ENCODE measurements at regions not wholly inside any gene's neighbourhood (a gene's known extent, or its start where the extent isn't known, plus 50 kb on each side); places are given as distances from the start of the nearest gene placed in this dataset.

DNA sequence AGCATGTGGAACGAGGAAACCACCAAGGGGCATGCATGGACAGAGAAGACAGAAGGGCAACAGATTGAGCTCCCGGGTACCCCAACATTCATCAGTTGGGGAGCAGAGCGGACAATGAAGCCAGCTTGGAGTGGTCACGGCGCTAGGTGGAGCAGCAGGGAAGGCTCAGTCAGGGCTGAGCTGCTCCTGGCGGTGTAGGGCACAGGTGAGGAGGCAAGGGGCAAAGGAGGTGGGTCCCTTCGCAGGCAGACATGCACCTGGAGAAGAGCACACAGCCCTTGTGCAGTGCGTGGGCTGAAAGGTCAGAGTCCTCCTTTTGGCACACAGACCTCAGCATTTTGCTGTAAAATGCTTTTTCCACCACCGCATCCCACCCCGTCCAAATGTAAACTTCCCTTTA is 90.0 kb upstream of the SLC6A6 start:
- no peaks in the 10 kb centered on the region for H3K9me3 ChIP-seq
- 52 to 54% methylated on average over 10 of the region's 10 CpGs for WGBS, 2 donors
- DNase-seq (no peak), FAIRE-seq (no peak), ATAC-seq (no peak)
- H3K4me1 ChIP-seq = no peaks in the 10 kb centered on the region
- intact Hi-C loops (cut with DNase I) = no loop called here
- H3K27me3 ChIP-seq = peaks cover 0 to 1% (median 0%) of the 10 kb centered on the region in 4 donors
- H3K27ac ChIP-seq = no peak overlapping the region
- H3K36me3 ChIP-seq = no peaks in the 10 kb centered on the region
- H3K4me3 ChIP-seq = no peak overlapping the region
- TF ChIP-seq, protein P1, sequence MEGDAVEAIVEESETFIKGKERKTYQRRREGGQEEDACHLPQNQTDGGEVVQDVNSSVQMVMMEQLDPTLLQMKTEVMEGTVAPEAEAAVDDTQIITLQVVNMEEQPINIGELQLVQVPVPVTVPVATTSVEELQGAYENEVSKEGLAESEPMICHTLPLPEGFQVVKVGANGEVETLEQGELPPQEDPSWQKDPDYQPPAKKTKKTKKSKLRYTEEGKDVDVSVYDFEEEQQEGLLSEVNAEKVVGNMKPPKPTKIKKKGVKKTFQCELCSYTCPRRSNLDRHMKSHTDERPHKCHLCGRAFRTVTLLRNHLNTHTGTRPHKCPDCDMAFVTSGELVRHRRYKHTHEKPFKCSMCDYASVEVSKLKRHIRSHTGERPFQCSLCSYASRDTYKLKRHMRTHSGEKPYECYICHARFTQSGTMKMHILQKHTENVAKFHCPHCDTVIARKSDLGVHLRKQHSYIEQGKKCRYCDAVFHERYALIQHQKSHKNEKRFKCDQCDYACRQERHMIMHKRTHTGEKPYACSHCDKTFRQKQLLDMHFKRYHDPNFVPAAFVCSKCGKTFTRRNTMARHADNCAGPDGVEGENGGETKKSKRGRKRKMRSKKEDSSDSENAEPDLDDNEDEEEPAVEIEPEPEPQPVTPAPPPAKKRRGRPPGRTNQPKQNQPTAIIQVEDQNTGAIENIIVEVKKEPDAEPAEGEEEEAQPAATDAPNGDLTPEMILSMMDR (IDR thresholded peaks at IDR 0.05) = no peak

- WGBS, 2 donors = 40 to 51% methylated on average over 6 of the region's 6 CpGs
Measured at GRCh38 chr3:14317057-14317553, 85.3 kb upstream of the SLC6A6 start.

DNA sequence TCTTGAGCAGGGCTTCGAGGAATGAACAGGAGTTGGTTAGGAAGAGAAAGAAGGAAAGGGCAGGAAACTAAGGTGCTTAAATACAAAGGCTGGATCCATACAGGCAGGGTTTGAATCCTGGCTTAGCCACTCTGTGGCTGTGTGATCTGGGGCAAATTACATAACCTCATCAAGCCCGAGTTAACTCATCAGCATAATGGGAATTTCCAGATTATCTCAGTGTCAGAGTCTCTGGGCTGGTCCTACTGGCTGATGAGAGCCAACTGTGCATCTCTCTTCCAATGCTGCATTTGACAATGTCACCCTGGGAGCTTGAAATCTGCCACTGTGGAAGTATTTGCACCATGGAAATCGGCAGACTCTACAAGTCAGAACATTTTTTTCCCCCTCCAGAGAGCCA is 83.8 kb upstream of the SLC6A6 start:
- DNase-seq (no peak), ATAC-seq (no peak), FAIRE-seq (no peak)
- TF ChIP-seq, protein P1 (IDR thresholded peaks at IDR 0.05) = no peak
- Histone ChIP-seq H3K9me3 (no peaks in the 10 kb centered on the region), H3K27me3 (peaks cover 0 to 5% (median 0%) of the 10 kb centered on the region in 4 donors), H3K36me3 (no peaks in the 10 kb centered on the region), H3K27ac (no peak overlapping the region), H3K4me3 (no peak overlapping the region), H3K4me1 (no peaks in the 10 kb centered on the region)
- intact Hi-C loops (cut with DNase I) = no loop called here
- WGBS, 2 donors = 60 to 79% methylated on average over 3 of the region's 3 CpGs

More at GRCh38 chr3:14317057-14317553, 85.3 kb upstream of the SLC6A6 start:
- no peaks in the 10 kb centered on the region for H3K9me3 ChIP-seq
- no peaks in the 10 kb centered on the region for H3K36me3 ChIP-seq
- intact Hi-C loops (cut with DNase I) = no loop called here
- FAIRE-seq = no peak
- peak in 2 of 4 donors; percentile 16 to 51 for ATAC-seq
- H3K4me1 ChIP-seq = no peaks in the 10 kb centered on the region
- DNase-seq = no peak
- no peak overlapping the region for H3K27ac ChIP-seq
- no peak overlapping the region for H3K4me3 ChIP-seq
- H3K27me3 ChIP-seq = peaks cover 0 to 5% (median 0%) of the 10 kb centered on the region in 4 donors
- TF ChIP-seq, protein P1 (IDR thresholded peaks at IDR 0.05) = no peak

DNA sequence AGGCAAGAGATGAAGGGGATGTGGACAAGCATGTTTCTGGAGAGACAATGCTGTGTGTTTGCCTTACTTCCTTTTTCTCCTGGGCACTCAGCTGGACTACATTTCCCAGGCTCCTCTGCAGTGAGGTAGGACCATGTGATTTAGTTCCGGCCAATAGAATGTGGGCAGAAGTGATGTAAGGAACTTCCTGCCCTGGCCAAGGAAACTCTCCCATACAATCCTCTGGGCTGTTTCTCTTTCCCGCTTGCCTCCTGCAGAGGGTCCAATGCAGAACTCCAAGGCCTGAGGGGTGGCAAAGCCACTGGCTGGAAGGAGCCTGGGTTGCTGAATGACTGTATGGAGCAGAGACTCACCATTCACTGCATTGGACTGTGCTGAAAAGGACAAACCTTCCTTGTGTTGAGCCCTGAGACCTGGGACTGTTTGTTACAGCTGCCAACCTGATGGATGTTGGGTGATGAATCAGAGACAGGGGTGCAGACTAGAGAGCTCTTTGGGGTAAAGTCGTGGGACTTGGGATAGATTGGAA is 82.7 kb upstream of the SLC6A6 start:
- TF ChIP-seq, protein P1 (IDR thresholded peaks at IDR 0.05) = no peak
- peak in 3 of 4 donors; percentile 57 to 83 (median 72) for ATAC-seq
- H3K4me1 ChIP-seq = no peaks in the 10 kb centered on the region
- H3K9me3 ChIP-seq = no peaks in the 10 kb centered on the region
- no peak overlapping the region for H3K4me3 ChIP-seq
- H3K27me3 ChIP-seq = peaks cover 0 to 5% (median 0%) of the 10 kb centered on the region in 4 donors
- no peak for FAIRE-seq
- WGBS, 2 donors = 70 to 77% methylated on average over 3 of the region's 3 CpGs
- intact Hi-C loops (cut with DNase I) = no loop called here
- DNase-seq = peak in 1 of 6 donors; percentile 26
- no peaks in the 10 kb centered on the region for H3K36me3 ChIP-seq
- no peak overlapping the region for H3K27ac ChIP-seq

DNA sequence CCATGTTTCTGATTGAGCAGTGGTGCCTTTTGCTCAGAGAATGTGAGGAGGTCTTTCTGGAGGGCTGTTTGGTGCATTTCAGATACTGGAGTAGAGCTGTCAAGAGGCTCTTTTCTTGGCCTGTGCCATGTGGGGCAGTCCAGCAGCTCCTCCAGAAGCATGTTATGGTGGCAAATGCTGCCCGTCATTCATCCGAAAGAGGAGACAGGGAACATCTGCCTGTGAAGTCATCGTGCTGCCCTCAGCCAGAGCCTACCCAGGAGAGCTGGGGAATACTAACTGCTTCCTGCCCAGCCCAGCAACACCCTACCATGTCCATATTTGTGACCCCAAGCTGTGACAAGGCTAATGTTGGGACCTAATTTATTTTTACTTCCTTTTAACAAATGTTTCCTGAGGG is 82.2 kb upstream of the SLC6A6 start:
- no peak for FAIRE-seq
- H3K27ac ChIP-seq = no peak overlapping the region
- intact Hi-C loops (cut with DNase I) = no loop called here
- no peak overlapping the region for H3K4me3 ChIP-seq
- 88 to 92% methylated on average over 3 of the region's 3 CpGs for WGBS, 2 donors
- peaks cover 0 to 5% (median 0%) of the 10 kb centered on the region in 4 donors for H3K27me3 ChIP-seq
- H3K9me3 ChIP-seq = no peaks in the 10 kb centered on the region
- no peak for DNase-seq
- H3K36me3 ChIP-seq = no peaks in the 10 kb centered on the region
- no peak for ATAC-seq
- TF ChIP-seq, protein P1 (IDR thresholded peaks at IDR 0.05) = no peak
- no peaks in the 10 kb centered on the region for H3K4me1 ChIP-seq

All from pancreas (tissue), 10 donors.